ENCODE measurements at regions not wholly inside any gene's neighbourhood (a gene's known extent, or its start where the extent isn't known, plus 50 kb on each side); places are given as distances from the start of the nearest gene placed in this dataset.

GRCh38 chr10:10591715-10592341 lies 425.8 kb upstream of the CELF2 start:
- TF ChIP-seq POLR2A (IDR thresholded peaks at IDR 0.05; ENCODE audit: low read depth, low read length) (no peak), POLR2AphosphoS5 (IDR thresholded peaks at IDR 0.05; ENCODE audit: low read depth, low read length) (no peak), TAF1 (IDR thresholded peaks at IDR 0.05; ENCODE audit: borderline replicate concordance, low read depth, low read length) (no peak)
